ENCODE measurements at regions not wholly inside any gene's neighbourhood (a gene's known extent, or its start where the extent isn't known, plus 50 kb on each side); places are given as distances from the start of the nearest gene placed in this dataset.

DNA sequence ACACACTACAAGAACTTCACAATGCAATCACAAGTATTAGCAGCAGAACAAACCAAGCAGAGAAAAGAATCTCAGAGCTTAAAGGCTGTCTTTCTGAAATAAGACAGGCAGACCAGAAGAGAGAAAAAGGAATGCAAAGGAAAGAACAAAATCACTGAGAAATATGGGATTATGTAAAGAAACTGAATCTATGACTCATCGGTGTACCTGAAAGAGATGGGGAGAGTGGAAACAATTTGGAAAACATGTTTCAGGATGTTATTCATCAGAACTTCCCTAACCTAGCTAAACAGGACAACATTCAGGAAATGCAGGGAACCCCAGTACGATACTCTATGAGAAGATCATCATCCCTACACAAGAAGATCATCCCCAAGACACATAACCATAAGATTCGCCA lies 499.0 kb upstream of the CHAC2 start:
- 100% methylated on average over 2 of the region's 3 CpGs for WGBS (ENCODE audit: insufficient coverage)
- no peaks in the 10 kb centered on the region for H3K36me3 ChIP-seq (ENCODE audit: control insufficient read depth in 4 of 4, insufficient read depth in 4 of 4, low read length in 3 of 4)
- no peaks in the 10 kb centered on the region for H3K4me1 ChIP-seq (ENCODE audit: control extremely low read depth in 1 of 4, control insufficient read depth in 4 of 4, insufficient read depth in 4 of 4, low read length in 3 of 4)
- no peak for DNase-seq
- POLR2A ChIA-PET = no interaction called here
- H3K9me3 ChIP-seq (ENCODE audit: control extremely low read depth in 1 of 5, control insufficient read depth in 4 of 5, insufficient read depth in 2 of 5, low read depth in 1 of 5, low read length in 4 of 5) = no peaks in the 10 kb centered on the region
- H3K27me3 ChIP-seq (replicated peaks in 2 of 5; ENCODE audit: control insufficient read depth in 4 of 5, insufficient read depth in 5 of 5, low read length in 4 of 5) = no peaks in the 10 kb centered on the region
- no peak overlapping the region for H3K27ac ChIP-seq (ENCODE audit: insufficient read depth in 1 of 2, low read depth in 1 of 2, low read length in 2 of 2, poor library complexity in 1 of 2, severe bottlenecking in 2 of 2)
- no peak overlapping the region for H3K4me3 ChIP-seq (ENCODE audit: control insufficient read depth in 1 of 7, extremely low read depth in 1 of 7, insufficient read depth in 4 of 7, low read depth in 2 of 7, low read length in 6 of 7)
- CTCF ChIA-PET = no interaction called here

DNA sequence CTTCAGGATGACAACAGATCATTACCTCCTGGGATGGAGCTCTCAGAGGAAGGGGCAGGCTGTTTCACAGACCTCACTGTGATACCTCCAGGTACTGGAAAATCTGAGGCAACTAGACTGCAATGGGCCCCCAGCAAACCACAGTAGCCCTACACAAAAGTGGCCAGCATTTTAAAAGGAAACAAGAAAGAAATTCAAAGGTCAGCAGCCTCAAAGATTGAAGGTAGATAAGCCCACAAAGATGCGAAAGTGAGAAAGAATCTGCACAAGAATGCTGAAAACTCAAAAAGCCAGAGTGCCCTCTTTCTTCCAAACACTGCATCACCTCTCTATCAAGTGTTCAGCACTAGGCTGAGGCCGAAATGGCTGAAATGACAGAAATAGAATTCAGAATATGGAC lies 499.5 kb upstream of the CHAC2 start:
- no peak for DNase-seq
- Histone ChIP-seq H3K27me3 (replicated peaks in 2 of 5; ENCODE audit: control insufficient read depth in 4 of 5, insufficient read depth in 5 of 5, low read length in 4 of 5) (no peaks in the 10 kb centered on the region), H3K4me3 (ENCODE audit: control insufficient read depth in 1 of 7, extremely low read depth in 1 of 7, insufficient read depth in 4 of 7, low read depth in 2 of 7, low read length in 6 of 7) (no peak overlapping the region), H3K36me3 (ENCODE audit: control insufficient read depth in 4 of 4, insufficient read depth in 4 of 4, low read length in 3 of 4) (no peaks in the 10 kb centered on the region), H3K27ac (ENCODE audit: insufficient read depth in 1 of 2, low read depth in 1 of 2, low read length in 2 of 2, poor library complexity in 1 of 2, severe bottlenecking in 2 of 2) (no peak overlapping the region), H3K4me1 (ENCODE audit: control extremely low read depth in 1 of 4, control insufficient read depth in 4 of 4, insufficient read depth in 4 of 4, low read length in 3 of 4) (no peaks in the 10 kb centered on the region), H3K9me3 (ENCODE audit: control extremely low read depth in 1 of 5, control insufficient read depth in 4 of 5, insufficient read depth in 2 of 5, low read depth in 1 of 5, low read length in 4 of 5) (no peaks in the 10 kb centered on the region)
- ChIA-PET CTCF (no interaction called here), POLR2A (no interaction called here)
- WGBS (ENCODE audit: insufficient coverage) = 78% methylated on average over 1 of the region's 2 CpGs

DNA sequence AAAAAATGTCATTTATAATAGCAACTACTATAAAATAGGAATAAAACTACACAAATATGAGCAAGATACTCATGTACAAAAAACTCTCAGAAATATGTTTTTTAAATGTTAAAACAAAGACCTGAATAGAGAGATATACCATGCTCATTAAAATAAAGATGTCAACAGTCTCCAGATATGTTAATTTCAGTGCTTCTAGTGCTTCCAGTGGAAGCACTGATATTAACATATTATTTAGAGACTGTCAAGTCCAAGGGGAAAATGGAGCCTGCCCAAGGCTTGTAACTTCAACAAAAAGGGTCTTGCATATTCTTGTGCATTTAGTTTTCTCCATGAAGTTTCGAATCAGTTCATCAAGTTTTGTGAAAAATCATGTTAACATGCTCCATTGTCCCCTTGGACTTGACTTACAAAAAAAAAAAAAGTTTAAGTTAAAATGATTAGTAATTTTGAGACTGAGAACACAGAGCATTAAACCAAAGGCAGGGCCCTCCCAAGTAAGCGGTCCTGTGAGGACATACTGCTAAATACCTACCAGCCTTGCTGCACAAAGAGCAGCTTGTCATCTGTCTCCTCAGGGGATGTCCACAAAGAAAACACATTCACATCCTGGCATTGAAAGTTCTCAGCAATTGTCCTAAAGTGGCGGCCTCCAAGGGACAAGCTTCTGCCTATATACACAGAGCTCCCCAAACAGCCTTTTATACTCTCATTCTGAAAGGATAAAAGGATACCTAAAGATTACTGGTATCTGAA lies 501.9 kb upstream of the CHAC2 start:
- 100% methylated on average over 1 of the region's 3 CpGs for WGBS (ENCODE audit: insufficient coverage)
- no peak for DNase-seq
- no peak overlapping the region for H3K27ac ChIP-seq (ENCODE audit: insufficient read depth in 1 of 2, low read depth in 1 of 2, low read length in 2 of 2, poor library complexity in 1 of 2, severe bottlenecking in 2 of 2)
- ChIA-PET POLR2A (interaction anchor here (0.6 kb wide), 2 partner anchors 8 to 520 kb away, joined by 5 to 9 read pairs; no protein-coding TSS in a partner anchor), CTCF (no interaction called here)
- no peaks in the 10 kb centered on the region for H3K27me3 ChIP-seq (replicated peaks in 2 of 5; ENCODE audit: control insufficient read depth in 4 of 5, insufficient read depth in 5 of 5, low read length in 4 of 5)
- peaks cover 0 to 2% (median 0%) of the 10 kb centered on the region in 5 experiments for H3K9me3 ChIP-seq (ENCODE audit: control extremely low read depth in 1 of 5, control insufficient read depth in 4 of 5, insufficient read depth in 2 of 5, low read depth in 1 of 5, low read length in 4 of 5)
- H3K36me3 ChIP-seq (ENCODE audit: control insufficient read depth in 4 of 4, insufficient read depth in 4 of 4, low read length in 3 of 4) = no peaks in the 10 kb centered on the region
- no peaks in the 10 kb centered on the region for H3K4me1 ChIP-seq (ENCODE audit: control extremely low read depth in 1 of 4, control insufficient read depth in 4 of 4, insufficient read depth in 4 of 4, low read length in 3 of 4)
- H3K4me3 ChIP-seq (ENCODE audit: control insufficient read depth in 1 of 7, extremely low read depth in 1 of 7, insufficient read depth in 4 of 7, low read depth in 2 of 7, low read length in 6 of 7) = no peak overlapping the region

DNA sequence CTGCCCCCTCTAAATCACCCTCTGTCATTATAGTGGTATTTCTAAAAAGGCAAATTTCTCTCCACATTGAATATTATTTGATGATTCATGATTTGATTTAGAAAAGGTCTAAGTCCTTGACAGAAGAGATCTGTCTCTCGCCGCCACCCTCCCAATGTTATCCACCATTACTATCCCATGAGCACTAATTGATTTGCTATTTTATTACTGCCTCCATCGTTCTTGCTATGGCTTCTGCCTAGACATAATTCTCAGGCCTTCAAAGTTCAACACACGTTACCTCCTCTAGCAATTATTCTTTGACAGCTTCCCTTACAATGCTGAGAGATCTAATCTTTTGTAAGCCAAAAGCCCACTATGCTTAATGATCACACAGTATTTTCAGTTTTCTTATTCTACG lies 507.0 kb upstream of the CHAC2 start:
- H3K4me1 ChIP-seq (ENCODE audit: control extremely low read depth in 1 of 4, control insufficient read depth in 4 of 4, insufficient read depth in 4 of 4, low read length in 3 of 4) = no peaks in the 10 kb centered on the region
- no peaks in the 10 kb centered on the region for H3K27me3 ChIP-seq (replicated peaks in 2 of 5; ENCODE audit: control insufficient read depth in 4 of 5, insufficient read depth in 5 of 5, low read length in 4 of 5)
- H3K36me3 ChIP-seq (ENCODE audit: control insufficient read depth in 4 of 4, insufficient read depth in 4 of 4, low read length in 3 of 4) = no peaks in the 10 kb centered on the region
- ChIA-PET POLR2A (no interaction called here), CTCF (no interaction called here)
- H3K9me3 ChIP-seq (ENCODE audit: control extremely low read depth in 1 of 5, control insufficient read depth in 4 of 5, insufficient read depth in 2 of 5, low read depth in 1 of 5, low read length in 4 of 5) = peaks cover 0 to 2% (median 0%) of the 10 kb centered on the region in 5 experiments
- WGBS (ENCODE audit: insufficient coverage) = 95% methylated on average over 4 of the region's 5 CpGs
- DNase-seq = no peak
- no peak overlapping the region for H3K27ac ChIP-seq (ENCODE audit: insufficient read depth in 1 of 2, low read depth in 1 of 2, low read length in 2 of 2, poor library complexity in 1 of 2, severe bottlenecking in 2 of 2)
- H3K4me3 ChIP-seq (ENCODE audit: control insufficient read depth in 1 of 7, extremely low read depth in 1 of 7, insufficient read depth in 4 of 7, low read depth in 2 of 7, low read length in 6 of 7) = no peak overlapping the region

DNA sequence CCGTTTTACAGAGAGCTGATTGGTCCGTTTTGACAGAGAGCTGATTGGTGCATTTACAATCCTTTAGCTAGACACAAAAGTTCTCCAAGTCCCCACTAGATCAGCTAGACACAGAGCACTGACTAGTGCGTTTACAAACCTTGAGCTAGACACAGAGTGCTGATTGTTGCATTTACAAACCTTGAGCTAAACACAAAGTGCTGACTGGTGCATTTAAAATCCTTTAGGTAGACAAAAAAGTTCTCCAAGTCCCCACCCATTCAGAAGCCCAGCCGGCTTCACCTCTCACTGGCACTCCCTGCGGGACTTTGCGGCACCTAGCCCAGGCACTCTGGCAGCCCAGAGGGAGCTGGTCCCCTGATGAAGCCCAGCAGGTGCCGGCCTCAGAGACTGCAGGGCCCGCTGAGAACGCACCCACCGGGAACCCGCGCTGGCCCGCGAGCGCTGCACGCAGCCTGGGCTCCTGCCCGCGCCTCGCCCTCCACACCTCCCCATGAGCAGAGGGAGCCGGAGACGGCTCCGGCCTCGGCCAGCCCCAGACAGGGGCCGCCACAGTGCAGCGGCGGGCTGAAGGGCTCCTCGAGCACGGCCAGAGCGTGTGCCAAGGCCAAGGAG lies 508.1 kb upstream of the CHAC2 start:
- Histone ChIP-seq H3K27me3 (replicated peaks in 2 of 5; ENCODE audit: control insufficient read depth in 4 of 5, insufficient read depth in 5 of 5, low read length in 4 of 5) (no peaks in the 10 kb centered on the region), H3K9me3 (ENCODE audit: control extremely low read depth in 1 of 5, control insufficient read depth in 4 of 5, insufficient read depth in 2 of 5, low read depth in 1 of 5, low read length in 4 of 5) (peaks cover 0 to 2% (median 0%) of the 10 kb centered on the region in 5 experiments), H3K27ac (ENCODE audit: insufficient read depth in 1 of 2, low read depth in 1 of 2, low read length in 2 of 2, poor library complexity in 1 of 2, severe bottlenecking in 2 of 2) (no peak overlapping the region), H3K36me3 (ENCODE audit: control insufficient read depth in 4 of 4, insufficient read depth in 4 of 4, low read length in 3 of 4) (no peaks in the 10 kb centered on the region), H3K4me1 (ENCODE audit: control extremely low read depth in 1 of 4, control insufficient read depth in 4 of 4, insufficient read depth in 4 of 4, low read length in 3 of 4) (no peaks in the 10 kb centered on the region), H3K4me3 (ENCODE audit: control insufficient read depth in 1 of 7, extremely low read depth in 1 of 7, insufficient read depth in 4 of 7, low read depth in 2 of 7, low read length in 6 of 7) (no peak overlapping the region)
- WGBS (ENCODE audit: insufficient coverage) = 98% methylated on average over 26 of the region's 29 CpGs
- POLR2A ChIA-PET = no interaction called here
- no peak for DNase-seq
- CTCF ChIA-PET = interaction anchor here (1.1 kb wide), 1 partner anchor 72 kb away, joined by 3 read pairs; no protein-coding TSS in a partner anchor

DNA sequence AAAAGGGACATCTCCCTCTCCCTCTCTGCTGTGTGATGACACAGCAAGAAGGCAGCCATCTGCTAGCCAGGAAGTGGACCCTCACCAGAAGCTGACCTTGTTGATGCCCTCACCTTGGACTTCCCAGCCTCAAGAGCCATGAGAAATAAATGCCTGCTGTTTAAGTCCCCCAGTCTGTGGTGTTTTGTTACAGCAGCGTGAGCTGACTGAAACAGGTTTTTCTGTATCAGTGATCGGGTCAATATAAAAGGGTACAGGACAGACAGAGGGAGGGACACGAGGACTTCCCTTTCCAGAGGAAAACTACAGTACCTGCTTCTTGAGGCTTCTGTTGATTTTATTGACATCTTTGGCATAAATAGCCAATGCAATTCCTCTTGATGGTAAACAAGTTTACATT lies 510.3 kb upstream of the CHAC2 start:
- DNase-seq = no peak

DNA sequence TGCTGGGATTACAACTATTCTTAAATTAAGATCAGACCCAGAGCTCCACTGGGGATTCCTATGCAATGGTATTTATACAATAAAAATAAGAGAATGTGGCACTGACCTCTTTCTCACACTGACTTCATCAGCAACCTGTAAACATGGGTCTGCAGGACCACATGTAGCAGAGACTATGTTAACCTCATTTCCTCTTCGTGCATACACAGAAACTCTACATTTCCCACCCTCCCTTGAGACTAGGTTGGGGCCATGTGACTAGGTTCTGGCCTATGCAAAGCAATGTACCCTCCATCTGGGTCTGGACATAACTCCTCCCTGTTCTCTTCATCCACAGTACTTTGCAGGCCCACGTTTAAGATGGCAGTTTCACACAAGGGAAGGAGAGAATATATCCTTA lies 514.4 kb upstream of the CHAC2 start:
- Histone ChIP-seq H3K9me3 (ENCODE audit: control extremely low read depth in 1 of 5, control insufficient read depth in 4 of 5, insufficient read depth in 2 of 5, low read depth in 1 of 5, low read length in 4 of 5) (no peaks in the 10 kb centered on the region), H3K36me3 (ENCODE audit: control insufficient read depth in 4 of 4, insufficient read depth in 4 of 4, low read length in 3 of 4) (no peaks in the 10 kb centered on the region), H3K4me3 (ENCODE audit: control insufficient read depth in 1 of 7, extremely low read depth in 1 of 7, insufficient read depth in 4 of 7, low read depth in 2 of 7, low read length in 6 of 7) (no peak overlapping the region), H3K4me1 (ENCODE audit: control extremely low read depth in 1 of 4, control insufficient read depth in 4 of 4, insufficient read depth in 4 of 4, low read length in 3 of 4) (no peaks in the 10 kb centered on the region), H3K27ac (ENCODE audit: insufficient read depth in 1 of 2, low read depth in 1 of 2, low read length in 2 of 2, poor library complexity in 1 of 2, severe bottlenecking in 2 of 2) (no peak overlapping the region), H3K27me3 (replicated peaks in 2 of 5; ENCODE audit: control insufficient read depth in 4 of 5, insufficient read depth in 5 of 5, low read length in 4 of 5) (no peaks in the 10 kb centered on the region)
- 100% methylated on average over 1 of the region's 2 CpGs for WGBS (ENCODE audit: insufficient coverage)
- DNase-seq = no peak
- CTCF ChIA-PET = interaction anchor here (0.6 kb wide), 1 partner anchor 245 kb away, joined by 3 read pairs; no protein-coding TSS in a partner anchor
- POLR2A ChIA-PET = no interaction called here

More for the DNA sequence above, 510.3 kb upstream of the CHAC2 start:
- no peaks in the 10 kb centered on the region for H3K27me3 ChIP-seq (replicated peaks in 2 of 5; ENCODE audit: control insufficient read depth in 4 of 5, insufficient read depth in 5 of 5, low read length in 4 of 5)
- H3K27ac ChIP-seq (ENCODE audit: insufficient read depth in 1 of 2, low read depth in 1 of 2, low read length in 2 of 2, poor library complexity in 1 of 2, severe bottlenecking in 2 of 2) = no peak overlapping the region
- no peaks in the 10 kb centered on the region for H3K36me3 ChIP-seq (ENCODE audit: control insufficient read depth in 4 of 4, insufficient read depth in 4 of 4, low read length in 3 of 4)
- H3K4me1 ChIP-seq (ENCODE audit: control extremely low read depth in 1 of 4, control insufficient read depth in 4 of 4, insufficient read depth in 4 of 4, low read length in 3 of 4) = no peaks in the 10 kb centered on the region
- CTCF ChIA-PET = interaction anchor here (0.6 kb wide), 1 partner anchor 111 kb away, joined by 6 read pairs; no protein-coding TSS in a partner anchor
- no peak overlapping the region for H3K4me3 ChIP-seq (ENCODE audit: control insufficient read depth in 1 of 7, extremely low read depth in 1 of 7, insufficient read depth in 4 of 7, low read depth in 2 of 7, low read length in 6 of 7)
- POLR2A ChIA-PET = interaction anchor here (0.9 kb wide), 1 partner anchor 9 kb away, joined by 9 read pairs; no protein-coding TSS in a partner anchor
- WGBS (ENCODE audit: insufficient coverage) = 83% methylated on average over 3 of the region's 3 CpGs
- peaks cover 0 to 2% (median 0%) of the 10 kb centered on the region in 5 experiments for H3K9me3 ChIP-seq (ENCODE audit: control extremely low read depth in 1 of 5, control insufficient read depth in 4 of 5, insufficient read depth in 2 of 5, low read depth in 1 of 5, low read length in 4 of 5)

All from common myeloid progenitor, CD34-positive (primary cell).